Cardiac muscle cell (in vitro differentiated cells and primary cell): ENCODE measurements at regions not wholly inside any gene's neighbourhood (a gene's known extent, or its start where the extent isn't known, plus 50 kb on each side); places are given as distances from the start of the nearest gene placed in this dataset.
A peak's percentile ranks its signal among the peaks of the same experiment; 100 is the strongest.

Experiments used
- DNase-seq, 2 donors: peaks; one replicate each; pipeline versions ENCODE4 v3.0.0 to v3.0.0-alpha.2; 2010 to 2017; ENCODE audit warnings: low read depth in 1 of 2, low spot score in 1 of 2
- H3K27ac ChIP-seq: fragments of 200-600 bp; sonication (generic); 2 replicates; pipeline ENCODE4 v1.5.1; 2016
- H3K27me3 ChIP-seq: fragments of 200-600 bp; sonication (generic); 2 replicates; pipeline ENCODE4 v1.6.0; 2016; ENCODE audit warnings: control low read depth
- H3K36me3 ChIP-seq: fragments of 200-600 bp; sonication (generic); 2 replicates; pipeline ENCODE4 v1.5.1; 2016; ENCODE audit warnings: control low read depth
- H3K4me1 ChIP-seq: fragments of 200-600 bp; sonication (generic); 2 replicates; pipeline ENCODE4 v1.8.1; 2017; ENCODE audit warnings: low read depth, mild to moderate bottlenecking, mixed run types
- H3K4me3 ChIP-seq: fragments of 200-600 bp; sonication (generic); 2 replicates; pipeline ENCODE4 v1.5.1; 2016; ENCODE audit warnings: mild to moderate bottlenecking
- H3K9me3 ChIP-seq: fragments of 200-600 bp; sonication (generic); 2 replicates; pipeline ENCODE4 v1.5.1; 2017; ENCODE audit warnings: low read depth, mild to moderate bottlenecking, control low read depth
- TF ChIP-seq, protein P1 (sequence below): IDR thresholded peaks from 2 replicates; pipeline ENCODE4 v1.5.1; 2012; ENCODE audit warnings: low read depth, mild to moderate bottlenecking, low read length

GRCh38 chr11:113570906-113571305, 95.7 kb upstream of the DRD2 start:
- H3K27me3 ChIP-seq = no peaks in the 10 kb centered on the region
- TF ChIP-seq, protein P1, sequence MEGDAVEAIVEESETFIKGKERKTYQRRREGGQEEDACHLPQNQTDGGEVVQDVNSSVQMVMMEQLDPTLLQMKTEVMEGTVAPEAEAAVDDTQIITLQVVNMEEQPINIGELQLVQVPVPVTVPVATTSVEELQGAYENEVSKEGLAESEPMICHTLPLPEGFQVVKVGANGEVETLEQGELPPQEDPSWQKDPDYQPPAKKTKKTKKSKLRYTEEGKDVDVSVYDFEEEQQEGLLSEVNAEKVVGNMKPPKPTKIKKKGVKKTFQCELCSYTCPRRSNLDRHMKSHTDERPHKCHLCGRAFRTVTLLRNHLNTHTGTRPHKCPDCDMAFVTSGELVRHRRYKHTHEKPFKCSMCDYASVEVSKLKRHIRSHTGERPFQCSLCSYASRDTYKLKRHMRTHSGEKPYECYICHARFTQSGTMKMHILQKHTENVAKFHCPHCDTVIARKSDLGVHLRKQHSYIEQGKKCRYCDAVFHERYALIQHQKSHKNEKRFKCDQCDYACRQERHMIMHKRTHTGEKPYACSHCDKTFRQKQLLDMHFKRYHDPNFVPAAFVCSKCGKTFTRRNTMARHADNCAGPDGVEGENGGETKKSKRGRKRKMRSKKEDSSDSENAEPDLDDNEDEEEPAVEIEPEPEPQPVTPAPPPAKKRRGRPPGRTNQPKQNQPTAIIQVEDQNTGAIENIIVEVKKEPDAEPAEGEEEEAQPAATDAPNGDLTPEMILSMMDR = no peak
- H3K36me3 ChIP-seq = no peaks in the 10 kb centered on the region
- peaks cover 12% of the 10 kb centered on the region for H3K4me1 ChIP-seq
- no peak overlapping the region for H3K4me3 ChIP-seq
- no peaks in the 10 kb centered on the region for H3K9me3 ChIP-seq
- no peak overlapping the region for H3K27ac ChIP-seq
- DNase-seq = no peak

- peaks cover 13% of the 10 kb centered on the region for H3K4me1 ChIP-seq
- H3K27ac ChIP-seq = no peak overlapping the region
These were observed 94.2 kb upstream of the DRD2 start for GRCh38 chr11:113569391-113569790.

DNA sequence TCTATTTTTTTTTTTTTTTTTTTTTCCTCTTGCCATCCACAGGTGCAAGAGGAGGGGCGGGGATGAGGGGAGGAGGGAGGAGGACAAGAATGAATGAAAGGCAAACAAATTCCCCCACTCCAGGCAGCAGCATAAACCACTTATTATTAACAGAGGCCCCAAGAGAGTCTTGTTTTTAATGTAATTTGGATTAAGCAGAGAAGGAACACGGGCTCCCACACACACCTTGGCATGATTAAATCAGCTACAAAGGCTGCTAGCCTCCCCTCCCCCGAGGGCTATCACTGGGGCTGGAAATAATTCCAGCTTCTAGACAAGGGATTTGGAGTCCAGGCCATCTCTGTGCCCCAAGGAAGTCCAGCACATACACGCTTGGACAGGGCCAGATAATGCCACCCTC, 93.4 kb upstream of the DRD2 start:
- Histone ChIP-seq H3K36me3 (no peaks in the 10 kb centered on the region), H3K9me3 (no peaks in the 10 kb centered on the region), H3K4me3 (no peak overlapping the region), H3K27ac (peak overlapping the region; percentile 50), H3K4me1 (peaks cover 18% of the 10 kb centered on the region), H3K27me3 (no peaks in the 10 kb centered on the region)
- DNase-seq = no peak
- TF ChIP-seq, protein P1 = no peak

More at GRCh38 chr11:113569391-113569790, 94.2 kb upstream of the DRD2 start:
- H3K4me3 ChIP-seq = no peak overlapping the region
- H3K9me3 ChIP-seq = no peaks in the 10 kb centered on the region
- no peaks in the 10 kb centered on the region for H3K36me3 ChIP-seq
- TF ChIP-seq, protein P1 = no peak
- DNase-seq = no peak
- no peaks in the 10 kb centered on the region for H3K27me3 ChIP-seq

DNA sequence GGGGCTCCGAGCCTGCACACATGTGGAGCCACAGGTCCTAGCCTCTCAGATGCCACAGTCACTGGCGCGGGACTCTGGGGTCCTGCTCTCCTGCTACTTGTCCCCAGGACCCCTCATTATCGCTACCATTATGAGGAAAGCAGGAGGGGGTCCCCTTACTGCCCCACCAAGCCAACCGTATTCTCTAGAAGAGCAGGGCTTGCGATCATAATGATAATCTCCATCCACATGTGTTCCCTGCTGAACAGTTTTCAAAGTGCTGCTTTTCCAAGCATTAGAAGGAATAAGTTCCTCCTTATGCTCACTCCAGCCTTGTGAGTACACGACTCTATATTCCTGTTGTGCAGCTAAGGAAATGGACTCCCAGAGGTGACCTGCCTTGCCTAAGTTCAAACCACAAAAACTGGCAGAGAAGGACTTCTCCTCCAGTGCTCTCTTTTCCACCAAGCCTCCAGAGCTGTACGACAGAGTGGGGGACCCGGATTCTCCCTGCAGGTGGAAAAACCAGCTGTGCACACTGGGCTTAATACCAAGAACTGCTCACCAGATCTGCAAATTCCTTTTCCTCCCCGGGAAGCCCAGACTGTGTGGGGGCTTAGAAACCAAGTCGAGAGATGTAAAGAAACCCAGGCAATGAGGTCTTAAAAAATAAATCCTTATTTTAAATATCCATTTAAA, 92.8 kb upstream of the DRD2 start:
- no peak for DNase-seq
- Histone ChIP-seq H3K36me3 (no peaks in the 10 kb centered on the region), H3K27ac (no peak overlapping the region), H3K9me3 (no peaks in the 10 kb centered on the region), H3K4me1 (peaks cover 18% of the 10 kb centered on the region), H3K4me3 (no peak overlapping the region), H3K27me3 (no peaks in the 10 kb centered on the region)
- TF ChIP-seq, protein P1 = no peak

DNA sequence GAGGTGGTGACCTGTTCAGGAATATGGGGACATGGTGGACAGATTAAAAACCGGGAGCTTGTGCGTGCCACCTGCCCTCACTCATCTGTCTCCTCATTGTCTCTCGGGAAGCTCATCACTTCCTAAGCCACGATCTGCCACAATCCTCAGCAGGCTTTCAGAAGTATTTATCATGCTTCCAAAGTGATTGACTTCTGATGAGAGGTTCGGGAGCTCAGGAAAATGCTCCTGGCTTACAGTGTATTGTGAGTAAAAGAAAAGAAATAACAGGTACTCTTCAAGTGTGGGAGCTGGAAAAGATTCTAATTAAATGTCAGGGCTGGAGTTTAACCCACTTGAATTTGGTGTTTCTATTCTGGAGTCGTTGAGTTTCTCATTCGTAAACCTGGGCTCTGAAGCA, 91.9 kb upstream of the DRD2 start:
- TF ChIP-seq, protein P1 = no peak
- Histone ChIP-seq H3K36me3 (no peaks in the 10 kb centered on the region), H3K27ac (no peak overlapping the region), H3K27me3 (no peaks in the 10 kb centered on the region), H3K9me3 (no peaks in the 10 kb centered on the region), H3K4me3 (no peak overlapping the region), H3K4me1 (peaks cover 18% of the 10 kb centered on the region)
- DNase-seq = no peak
